SK-N-MC (cell line): ENCODE measurements at regions not wholly inside any gene's neighbourhood (a gene's known extent, or its start where the extent isn't known, plus 50 kb on each side); places are given as distances from the start of the nearest gene placed in this dataset.

ENCODE experiments used
- DNase-seq: peaks from one replicate; pipeline ENCODE4 v3.0.0-alpha.2; 2011; ENCODE audit warnings: low read depth, low spot score
- H3K27ac ChIP-seq: fragments of 200-600 bp; sonication (generic); 2 replicates; pipeline ENCODE4 v1.5.1; 2016; ENCODE audit warnings: mixed run types
- H3K36me3 ChIP-seq: fragments of 200-600 bp; sonication (generic); 2 replicates; pipeline ENCODE4 v1.6.1; 2017; ENCODE audit warnings: antibody characterized with exemption, low read length, mixed read lengths; ENCODE audit not compliant: insufficient read depth
- H3K4me3 ChIP-seq: fragments of 200-600 bp; sonication (generic); 2 replicates; pipeline ENCODE4 v1.5.1; 2016
- H3K9ac ChIP-seq: fragments of 200-600 bp; sonication (generic); 2 replicates; pipeline ENCODE4 v1.8.0; 2017; ENCODE audit warnings: mixed run types, mixed read lengths; ENCODE audit not compliant: insufficient read length
- H3K9me3 ChIP-seq: fragments of 200-600 bp; sonication (generic); 2 replicates; pipeline ENCODE4 v1.6.1; 2017; ENCODE audit warnings: low read depth, mild to moderate bottlenecking, antibody characterized with exemption, low read length, moderate library complexity, mixed read lengths
- EZH2 ChIP-seq: fragments of 200-600 bp; sonication (generic); IDR thresholded peaks from one replicate; pipeline ENCODE4 v1.6.1; 2017; ENCODE audit warnings: antibody characterized with exemption
- FOXP2 ChIP-seq: optimal IDR thresholded peaks from 2 replicates; pipeline ENCODE3; 2011; ENCODE audit warnings: mild to moderate bottlenecking, moderate library complexity; ENCODE audit not compliant: insufficient read depth; ENCODE audit errors: extremely low read length, control extremely low read depth
- POLR2AphosphoS5 ChIP-seq: IDR thresholded peaks from 2 replicates; pipeline ENCODE4 v1.6.1; 2012; ENCODE audit warnings: mild to moderate bottlenecking, low read depth, low read length, borderline replicate concordance

DNA sequence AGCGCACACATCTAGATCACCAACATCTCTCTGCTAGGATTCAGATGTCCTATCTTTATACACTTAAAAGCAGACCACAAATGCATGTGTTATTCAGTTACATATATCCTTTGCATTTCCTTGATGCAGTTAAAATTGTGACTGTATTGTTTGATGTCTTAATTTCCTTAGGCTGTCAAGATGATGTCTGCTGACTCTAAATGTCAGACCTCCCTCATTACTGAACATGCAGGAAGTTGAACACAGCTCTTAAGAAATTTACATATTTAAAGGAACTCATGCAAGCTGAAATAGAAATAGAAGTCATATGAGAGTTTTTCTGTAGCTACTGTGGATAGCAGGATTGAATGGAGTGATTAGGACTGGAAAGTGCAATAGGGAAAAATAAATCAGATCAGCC lies 336.5 kb upstream of the SEMA6A start:
- TF ChIP-seq POLR2AphosphoS5 (no peak), EZH2 (no peak), FOXP2 (no peak)
- no peaks in the 10 kb centered on the region for H3K36me3 ChIP-seq
- no peaks in the 10 kb centered on the region for H3K9me3 ChIP-seq
- no peak for DNase-seq
- no peak overlapping the region for H3K4me3 ChIP-seq
- H3K27ac ChIP-seq: no peak overlapping the region
- no peak overlapping the region for H3K9ac ChIP-seq

DNA sequence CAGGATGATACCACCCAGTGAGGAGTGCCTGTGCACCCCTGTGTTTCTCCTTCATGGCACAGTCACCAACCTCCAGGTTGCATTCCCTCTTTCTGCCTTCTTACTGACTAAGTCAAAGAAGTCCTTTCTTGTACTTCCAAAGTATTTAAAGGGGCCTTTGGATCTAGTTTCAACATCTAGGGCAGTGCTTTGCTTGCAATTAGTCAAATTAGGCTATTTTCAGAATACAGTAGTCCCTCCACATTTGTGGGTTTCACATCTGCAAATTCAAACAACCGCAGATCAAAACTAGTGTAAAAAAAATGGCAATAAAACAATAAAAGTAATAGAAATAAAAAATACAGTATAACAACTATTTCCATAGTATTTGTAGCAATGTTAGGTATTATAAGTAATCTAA lies 333.9 kb upstream of the SEMA6A start:
- no peak overlapping the region for H3K27ac ChIP-seq

GRCh38 chr5:116905885-116906284 lies 331.3 kb upstream of the SEMA6A start:
- TF ChIP-seq EZH2 (no peak), FOXP2 (no peak), POLR2AphosphoS5 (no peak)
- no peak overlapping the region for H3K9ac ChIP-seq
- H3K27ac ChIP-seq: no peak overlapping the region
- H3K36me3 ChIP-seq: no peaks in the 10 kb centered on the region
- no peak for DNase-seq
- H3K9me3 ChIP-seq: no peaks in the 10 kb centered on the region
- no peak overlapping the region for H3K4me3 ChIP-seq

More for the DNA sequence above, 333.9 kb upstream of the SEMA6A start:
- H3K4me3 ChIP-seq: no peak overlapping the region
- H3K9ac ChIP-seq: no peak overlapping the region
- DNase-seq: no peak
- H3K9me3 ChIP-seq: no peaks in the 10 kb centered on the region
- no peak for TF ChIP-seq EZH2
- TF ChIP-seq POLR2AphosphoS5: no peak
- no peak for TF ChIP-seq FOXP2
- no peaks in the 10 kb centered on the region for H3K36me3 ChIP-seq

- Histone ChIP-seq H3K9me3 (no peaks in the 10 kb centered on the region), H3K27ac (no peak overlapping the region), H3K9ac (no peak overlapping the region), H3K36me3 (no peaks in the 10 kb centered on the region), H3K4me3 (no peak overlapping the region)
- TF ChIP-seq FOXP2 (no peak), EZH2 (no peak), POLR2AphosphoS5 (no peak)
- DNase-seq: no peak
Observed at GRCh38 chr5:116900793-116901192, 326.2 kb upstream of the SEMA6A start.

DNA sequence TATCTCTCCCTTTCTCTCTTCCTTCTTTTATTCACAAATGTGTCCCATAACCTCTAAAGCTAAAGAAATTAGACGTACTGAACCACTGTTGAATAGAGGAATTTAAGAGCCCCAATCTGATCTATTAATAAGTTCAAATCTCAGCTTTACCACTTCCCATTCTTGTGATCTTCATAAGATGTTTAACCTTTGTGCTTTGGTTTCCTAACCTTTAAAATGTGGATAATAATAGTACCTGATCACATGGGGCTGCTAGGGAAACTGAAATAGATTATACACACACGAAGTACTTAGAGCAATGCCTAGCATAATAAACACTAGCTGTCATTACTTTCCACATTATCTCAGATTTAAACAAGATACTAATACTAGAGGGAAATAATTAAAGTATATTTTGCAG lies 324.3 kb upstream of the SEMA6A start:
- H3K27ac ChIP-seq: no peak overlapping the region

DNA sequence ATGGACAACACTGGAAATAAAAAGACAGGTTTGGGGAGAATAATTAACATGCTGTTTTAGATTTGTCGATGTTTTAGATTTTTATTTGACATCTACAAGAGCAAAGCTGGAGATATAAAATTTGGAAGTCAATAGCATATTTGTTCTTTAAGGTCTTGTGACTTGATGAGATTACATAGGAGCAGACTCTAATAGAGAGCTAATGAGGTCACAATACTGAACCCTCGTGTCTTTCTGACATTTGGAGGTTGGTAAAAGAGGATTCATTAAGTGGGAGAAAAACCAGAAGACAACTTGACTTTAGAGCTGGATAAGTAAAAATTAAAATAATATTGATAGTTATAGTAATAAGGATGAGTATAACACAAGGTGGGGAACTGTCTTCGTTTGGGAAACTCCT lies 322.7 kb upstream of the SEMA6A start:
- no peak for TF ChIP-seq FOXP2
- no peak for TF ChIP-seq EZH2
- TF ChIP-seq POLR2AphosphoS5: no peak
- H3K9ac ChIP-seq: no peak overlapping the region
- no peak overlapping the region for H3K27ac ChIP-seq
- no peak overlapping the region for H3K4me3 ChIP-seq
- no peak for DNase-seq
- H3K9me3 ChIP-seq: no peaks in the 10 kb centered on the region
- H3K36me3 ChIP-seq: no peaks in the 10 kb centered on the region

More for the DNA sequence above, 324.3 kb upstream of the SEMA6A start:
- Histone ChIP-seq H3K9me3 (no peaks in the 10 kb centered on the region), H3K9ac (no peak overlapping the region), H3K4me3 (no peak overlapping the region), H3K36me3 (no peaks in the 10 kb centered on the region)
- TF ChIP-seq POLR2AphosphoS5: no peak
- TF ChIP-seq FOXP2: no peak
- TF ChIP-seq EZH2: no peak
- DNase-seq: no peak

DNA sequence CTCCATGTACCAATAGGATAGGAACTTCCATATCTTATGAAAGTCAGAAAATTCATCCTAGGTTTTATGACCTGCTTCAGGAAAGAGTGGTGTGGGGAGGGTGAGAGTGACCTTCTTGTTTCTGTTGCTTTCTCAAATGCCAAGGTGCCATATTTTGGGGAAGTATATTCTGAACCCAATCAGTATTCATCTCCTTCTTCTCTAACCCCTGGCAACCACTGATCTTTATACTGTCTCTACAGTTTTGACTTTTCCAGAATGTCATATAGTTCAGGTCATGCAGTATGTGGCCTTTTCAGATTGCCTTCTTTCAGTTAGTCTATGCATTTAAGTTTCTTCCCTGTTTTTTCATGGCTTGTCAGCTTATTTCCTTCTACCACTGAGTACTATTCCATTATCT lies 321.4 kb upstream of the SEMA6A start:
- Histone ChIP-seq H3K9me3 (no peaks in the 10 kb centered on the region), H3K4me3 (no peak overlapping the region), H3K9ac (no peak overlapping the region), H3K27ac (no peak overlapping the region), H3K36me3 (no peaks in the 10 kb centered on the region)
- DNase-seq: no peak
- TF ChIP-seq FOXP2: no peak
- TF ChIP-seq EZH2: no peak

DNA sequence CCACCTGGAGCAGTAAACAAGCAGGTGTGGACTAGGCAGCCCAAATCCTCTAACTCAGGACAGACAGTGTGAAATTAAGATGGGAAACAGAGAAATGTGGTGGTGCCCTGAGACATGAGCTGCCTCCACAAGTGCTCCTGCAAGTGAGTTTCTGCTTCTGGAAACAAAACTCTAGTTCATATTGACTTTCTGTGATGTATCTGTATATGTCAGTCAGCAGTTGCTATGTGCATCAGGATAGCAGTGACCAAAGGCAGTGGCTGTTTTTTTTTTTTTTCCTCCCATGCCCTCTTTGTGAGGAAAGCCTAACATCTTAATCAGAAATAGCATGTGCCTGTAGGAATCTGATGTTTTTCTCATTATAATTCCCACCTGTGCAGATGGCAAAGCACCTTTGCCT lies 318.4 kb upstream of the SEMA6A start:
- no peak overlapping the region for H3K27ac ChIP-seq
- TF ChIP-seq EZH2 (no peak), FOXP2 (no peak), POLR2AphosphoS5 (no peak)
- no peaks in the 10 kb centered on the region for H3K36me3 ChIP-seq
- no peak overlapping the region for H3K4me3 ChIP-seq
- no peak overlapping the region for H3K9ac ChIP-seq
- DNase-seq: no peak
- no peaks in the 10 kb centered on the region for H3K9me3 ChIP-seq

DNA sequence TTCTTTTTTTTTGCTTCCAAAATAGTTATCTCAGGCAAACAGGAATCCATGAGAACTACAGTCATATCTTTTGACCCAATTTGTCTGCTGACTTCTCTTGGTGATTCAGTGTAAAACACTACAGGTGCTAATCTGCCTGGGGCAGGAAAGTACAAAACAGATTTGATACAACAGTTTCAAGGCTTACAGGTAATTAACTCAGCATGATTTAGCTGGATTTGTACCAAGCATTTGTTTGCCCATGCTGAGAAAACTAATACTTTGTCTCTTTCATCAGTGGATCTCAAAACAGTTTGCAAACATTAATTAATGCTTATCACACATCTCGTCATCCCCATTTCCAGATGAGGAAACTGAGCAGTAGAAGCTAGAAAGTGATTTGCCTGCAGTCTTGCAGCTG lies 312.5 kb upstream of the SEMA6A start:
- no peak for DNase-seq
- Histone ChIP-seq H3K36me3 (no peaks in the 10 kb centered on the region), H3K9me3 (no peaks in the 10 kb centered on the region), H3K9ac (no peak overlapping the region), H3K4me3 (no peak overlapping the region), H3K27ac (no peak overlapping the region)
- TF ChIP-seq EZH2 (no peak), FOXP2 (no peak), POLR2AphosphoS5 (no peak)
